HCT116 (cell line): ENCODE measurements at regions not wholly inside any gene's neighbourhood (a gene's known extent, or its start where the extent isn't known, plus 50 kb on each side); places are given as distances from the start of the nearest gene placed in this dataset.

Source experiments
- CBX3 ChIP-seq: IDR thresholded peaks from 2 replicates; pipeline ENCODE4 v1.6.1; 2012; ENCODE audit warnings: low read depth
- CEBPB ChIP-seq: IDR thresholded peaks from 2 replicates; pipeline ENCODE4 v1.6.1; 2012; ENCODE audit warnings: low read depth
- EGR1 ChIP-seq: IDR thresholded peaks from 2 replicates; pipeline ENCODE4 v1.6.1; 2012; ENCODE audit warnings: low read depth
- ELF1 ChIP-seq: IDR thresholded peaks from 2 replicates; pipeline ENCODE4 v1.6.1; 2012; ENCODE audit warnings: low read depth, borderline replicate concordance
- EZH2 ChIP-seq: fragments of 200-600 bp; sonication (generic); IDR thresholded peaks from 2 replicates; pipeline ENCODE4 v1.6.1; 2017; ENCODE audit warnings: antibody characterized with exemption, mixed run types
- EZH2phosphoT487 ChIP-seq: fragments of 200-600 bp; IDR thresholded peaks from 2 replicates; pipeline ENCODE4 v1.6.1; 2018; ENCODE audit warnings: antibody characterized with exemption, borderline replicate concordance
- FOSL1 ChIP-seq: IDR thresholded peaks from 2 replicates; pipeline ENCODE4 v1.6.1; 2012; ENCODE audit warnings: low read depth
- JUND ChIP-seq: IDR thresholded peaks from 2 replicates; pipeline ENCODE4 v1.6.1; 2012
- POLR2A ChIP-seq: IDR thresholded peaks from 2 replicates; pipeline ENCODE4 v1.7.0; 2011; ENCODE audit warnings: borderline replicate concordance; ENCODE audit not compliant: insufficient read depth, insufficient read length; ENCODE audit errors: extremely low read depth
- SP1 ChIP-seq: IDR thresholded peaks from 2 replicates; pipeline ENCODE4 v1.6.1; 2012; ENCODE audit warnings: low read depth
- YY1 ChIP-seq: IDR thresholded peaks from 2 replicates; pipeline ENCODE4 v1.6.1; 2011; ENCODE audit warnings: low read length, low read depth, moderate library complexity, mild to moderate bottlenecking; ENCODE audit not compliant: insufficient replicate concordance; ENCODE audit errors: extremely low read depth
- TF ChIP-seq, protein P1 (sequence below): IDR thresholded peaks from 2 replicates; pipeline ENCODE4 v1.6.1; 2012
- TF ChIP-seq, protein P2 (sequence below), 3 experiments: fragments of 200-600 bp in 1 of 3; sonication (generic) in 1 of 3; IDR thresholded peaks in 2 of 3; conservative IDR thresholded peaks in 1 of 3; 2 replicates each; pipeline ENCODE4 v1.5.1; 2012 to 2017; ENCODE audit warnings: low read depth in 2 of 3, low read length in 2 of 3, antibody characterized with exemption in 1 of 3, borderline replicate concordance in 1 of 3, control low read depth in 1 of 3, mild to moderate bottlenecking in 1 of 3, mixed read lengths in 1 of 3, mixed run types in 1 of 3, moderate library complexity in 1 of 3; ENCODE audit not compliant: insufficient read depth in 1 of 3
- TF ChIP-seq, protein P3 (sequence below): IDR thresholded peaks from 2 replicates; pipeline ENCODE4 v1.6.1; 2012; ENCODE audit warnings: low read depth

DNA sequence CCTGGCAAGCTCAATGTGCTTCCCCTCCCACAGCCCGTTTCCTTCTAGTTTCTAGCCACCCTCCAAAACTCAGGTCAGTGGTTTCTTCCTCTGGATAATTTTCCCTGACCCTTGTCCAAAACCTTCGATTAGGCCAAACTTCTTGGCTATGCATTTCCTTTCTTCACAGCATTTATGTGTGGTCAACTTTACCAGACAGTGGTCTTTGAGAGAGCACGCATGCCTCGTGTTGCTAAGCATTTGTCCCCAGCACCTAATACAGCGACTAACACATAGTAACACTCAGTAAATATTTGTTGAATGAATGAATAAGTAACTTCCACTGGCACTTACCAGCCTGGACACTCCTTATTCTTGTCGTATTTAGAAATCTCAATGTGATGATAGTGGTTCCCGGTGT lies 610.7 kb downstream of the PLPP3 start:
- TF ChIP-seq POLR2A (no peak), SP1 (no peak), ELF1 (no peak), EGR1 (no peak), YY1 (no peak), CEBPB (no peak), EZH2phosphoT487 (no peak), EZH2 (no peak), JUND (no peak), FOSL1 (no peak), CBX3 (no peak)
- TF ChIP-seq, protein P1, sequence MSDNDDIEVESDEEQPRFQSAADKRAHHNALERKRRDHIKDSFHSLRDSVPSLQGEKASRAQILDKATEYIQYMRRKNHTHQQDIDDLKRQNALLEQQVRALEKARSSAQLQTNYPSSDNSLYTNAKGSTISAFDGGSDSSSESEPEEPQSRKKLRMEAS, result no peak
- TF ChIP-seq, protein P2, sequence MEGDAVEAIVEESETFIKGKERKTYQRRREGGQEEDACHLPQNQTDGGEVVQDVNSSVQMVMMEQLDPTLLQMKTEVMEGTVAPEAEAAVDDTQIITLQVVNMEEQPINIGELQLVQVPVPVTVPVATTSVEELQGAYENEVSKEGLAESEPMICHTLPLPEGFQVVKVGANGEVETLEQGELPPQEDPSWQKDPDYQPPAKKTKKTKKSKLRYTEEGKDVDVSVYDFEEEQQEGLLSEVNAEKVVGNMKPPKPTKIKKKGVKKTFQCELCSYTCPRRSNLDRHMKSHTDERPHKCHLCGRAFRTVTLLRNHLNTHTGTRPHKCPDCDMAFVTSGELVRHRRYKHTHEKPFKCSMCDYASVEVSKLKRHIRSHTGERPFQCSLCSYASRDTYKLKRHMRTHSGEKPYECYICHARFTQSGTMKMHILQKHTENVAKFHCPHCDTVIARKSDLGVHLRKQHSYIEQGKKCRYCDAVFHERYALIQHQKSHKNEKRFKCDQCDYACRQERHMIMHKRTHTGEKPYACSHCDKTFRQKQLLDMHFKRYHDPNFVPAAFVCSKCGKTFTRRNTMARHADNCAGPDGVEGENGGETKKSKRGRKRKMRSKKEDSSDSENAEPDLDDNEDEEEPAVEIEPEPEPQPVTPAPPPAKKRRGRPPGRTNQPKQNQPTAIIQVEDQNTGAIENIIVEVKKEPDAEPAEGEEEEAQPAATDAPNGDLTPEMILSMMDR (IDR thresholded peaks at IDR 0.05 in 2 of 3, conservative IDR thresholded peaks at IDR 0.05 in 1 of 3; ENCODE audit: borderline replicate concordance in 1 of 3, insufficient read depth in 1 of 3, low read depth in 2 of 3, low read length in 2 of 3), result no peak
- TF ChIP-seq, protein P3, sequence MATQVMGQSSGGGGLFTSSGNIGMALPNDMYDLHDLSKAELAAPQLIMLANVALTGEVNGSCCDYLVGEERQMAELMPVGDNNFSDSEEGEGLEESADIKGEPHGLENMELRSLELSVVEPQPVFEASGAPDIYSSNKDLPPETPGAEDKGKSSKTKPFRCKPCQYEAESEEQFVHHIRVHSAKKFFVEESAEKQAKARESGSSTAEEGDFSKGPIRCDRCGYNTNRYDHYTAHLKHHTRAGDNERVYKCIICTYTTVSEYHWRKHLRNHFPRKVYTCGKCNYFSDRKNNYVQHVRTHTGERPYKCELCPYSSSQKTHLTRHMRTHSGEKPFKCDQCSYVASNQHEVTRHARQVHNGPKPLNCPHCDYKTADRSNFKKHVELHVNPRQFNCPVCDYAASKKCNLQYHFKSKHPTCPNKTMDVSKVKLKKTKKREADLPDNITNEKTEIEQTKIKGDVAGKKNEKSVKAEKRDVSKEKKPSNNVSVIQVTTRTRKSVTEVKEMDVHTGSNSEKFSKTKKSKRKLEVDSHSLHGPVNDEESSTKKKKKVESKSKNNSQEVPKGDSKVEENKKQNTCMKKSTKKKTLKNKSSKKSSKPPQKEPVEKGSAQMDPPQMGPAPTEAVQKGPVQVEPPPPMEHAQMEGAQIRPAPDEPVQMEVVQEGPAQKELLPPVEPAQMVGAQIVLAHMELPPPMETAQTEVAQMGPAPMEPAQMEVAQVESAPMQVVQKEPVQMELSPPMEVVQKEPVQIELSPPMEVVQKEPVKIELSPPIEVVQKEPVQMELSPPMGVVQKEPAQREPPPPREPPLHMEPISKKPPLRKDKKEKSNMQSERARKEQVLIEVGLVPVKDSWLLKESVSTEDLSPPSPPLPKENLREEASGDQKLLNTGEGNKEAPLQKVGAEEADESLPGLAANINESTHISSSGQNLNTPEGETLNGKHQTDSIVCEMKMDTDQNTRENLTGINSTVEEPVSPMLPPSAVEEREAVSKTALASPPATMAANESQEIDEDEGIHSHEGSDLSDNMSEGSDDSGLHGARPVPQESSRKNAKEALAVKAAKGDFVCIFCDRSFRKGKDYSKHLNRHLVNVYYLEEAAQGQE, result no peak
